Fibroblast of the conjunctiva (primary cell): ENCODE measurements at regions not wholly inside any gene's neighbourhood (a gene's known extent, or its start where the extent isn't known, plus 50 kb on each side); places are given as distances from the start of the nearest gene placed in this dataset.

ENCODE experiments used
- DNase-seq: peaks from one replicate; pipeline ENCODE4 v3.0.0-alpha.2; 2010; ENCODE audit warnings: low read depth

GRCh38 chr3:25000971-25001591 is 427.0 kb upstream of the RARB start:
- DNase-seq = no peak

- no peak for DNase-seq
Measured at GRCh38 chr3:25002052-25002451, 426.0 kb upstream of the RARB start.

DNA sequence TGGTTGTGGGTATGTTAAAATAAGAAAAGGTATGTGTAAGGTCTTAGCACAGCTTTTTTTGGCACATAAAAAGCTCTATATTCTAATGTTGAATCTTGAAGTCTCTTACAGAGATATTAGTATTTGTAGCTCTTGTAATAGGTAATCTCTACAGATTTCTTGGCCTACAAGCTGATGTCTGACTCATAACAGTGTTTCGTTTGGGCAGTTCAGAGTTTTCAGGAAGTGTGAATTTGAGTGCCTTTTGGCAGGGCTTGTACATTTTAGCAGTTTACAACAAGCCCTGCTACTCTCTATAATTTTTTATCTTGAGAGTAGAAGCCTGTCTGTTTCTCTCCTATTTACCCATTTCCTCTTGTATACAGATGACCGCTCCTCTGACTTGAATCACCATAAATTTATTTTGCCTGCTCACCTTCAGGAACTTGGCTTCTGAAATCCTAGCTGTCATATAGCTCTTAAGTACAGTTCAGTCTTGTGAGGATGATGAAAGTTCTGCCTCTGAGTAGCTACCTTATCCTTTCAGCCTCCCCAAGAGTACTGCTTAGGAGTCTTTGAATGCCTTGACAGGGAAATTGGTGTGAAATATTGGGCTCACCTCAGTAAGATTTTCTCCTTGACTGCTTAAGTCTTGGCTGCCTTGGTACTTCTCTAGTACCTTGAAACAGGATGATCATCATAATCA is 419.9 kb upstream of the RARB start:
- DNase-seq = peak; percentile 48

DNA sequence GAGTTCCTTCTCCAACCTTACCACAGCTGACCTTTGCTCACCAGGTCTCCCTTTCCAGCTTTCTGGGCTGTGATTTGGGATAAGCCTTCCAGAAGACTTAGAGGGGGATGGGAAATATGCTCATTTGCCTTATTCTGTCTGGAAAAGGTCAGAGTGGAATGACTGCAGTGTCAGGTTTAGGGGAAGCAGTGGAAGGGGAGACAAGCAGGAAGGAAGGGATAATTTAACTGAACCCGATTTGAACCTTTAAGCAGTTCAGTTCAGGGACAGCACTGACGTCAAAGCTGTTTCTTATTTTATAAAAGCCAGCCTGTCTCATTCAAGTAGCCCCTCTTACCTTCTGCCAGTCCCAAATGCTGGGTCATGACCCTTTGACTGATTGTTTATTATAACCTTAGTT is 418.4 kb upstream of the RARB start:
- DNase-seq = no peak

DNA sequence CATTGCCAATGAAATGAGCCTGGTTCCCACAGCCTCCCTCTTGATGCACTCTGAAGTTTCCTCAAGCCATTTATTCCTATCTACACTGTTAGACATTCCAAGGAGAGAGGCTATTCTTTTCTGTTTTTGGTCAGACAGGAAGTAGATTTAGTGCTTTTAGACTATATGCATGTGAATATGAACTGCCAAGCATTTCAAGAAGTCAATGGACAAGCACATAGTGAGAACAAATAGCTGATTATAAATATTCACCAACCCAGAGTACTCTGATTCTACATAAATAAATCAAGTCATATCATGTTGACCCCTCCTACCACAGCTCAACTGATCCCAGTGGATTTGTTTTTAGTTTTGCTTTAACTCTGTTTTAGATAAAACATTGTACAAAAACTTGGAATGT is 412.5 kb upstream of the RARB start:
- DNase-seq = no peak

DNA sequence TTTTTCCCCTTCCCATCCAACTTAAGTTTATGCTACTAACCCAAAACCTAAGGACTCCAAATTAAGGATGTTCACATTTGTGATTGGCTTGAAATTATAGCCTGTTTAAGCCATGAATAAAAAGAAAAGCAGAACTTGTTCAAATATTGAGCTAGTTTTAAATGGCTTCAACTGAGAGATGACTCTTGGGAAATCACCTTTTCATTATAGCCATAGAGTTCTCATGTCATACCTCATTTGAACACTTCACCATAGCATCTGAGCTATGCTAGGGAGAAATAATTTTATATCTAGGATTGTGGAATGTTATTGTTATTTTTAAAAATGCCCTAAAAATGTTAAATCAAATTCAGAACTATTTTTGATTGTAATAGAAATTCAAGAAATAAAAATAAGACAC is 409.2 kb upstream of the RARB start:
- no peak for DNase-seq

DNA sequence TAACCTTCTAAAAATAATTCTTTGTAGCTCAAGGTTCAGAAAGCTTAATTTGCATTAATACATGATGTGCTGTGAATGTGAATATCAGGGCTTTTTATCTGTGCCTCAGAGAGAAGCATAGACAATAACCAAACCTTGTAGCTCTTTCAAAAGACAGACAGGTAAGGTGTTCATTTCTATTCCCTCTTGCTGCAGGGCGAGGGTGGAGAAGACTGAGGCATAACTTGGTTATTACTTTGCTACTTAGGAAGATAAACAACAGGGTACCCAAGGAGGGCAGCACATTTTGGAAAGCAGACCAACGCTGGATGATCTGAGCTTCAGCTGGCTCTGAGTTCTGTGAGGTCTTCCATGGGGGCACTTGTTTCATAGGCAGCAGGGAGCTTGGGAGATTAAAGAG is 408.6 kb upstream of the RARB start:
- no peak for DNase-seq

DNA sequence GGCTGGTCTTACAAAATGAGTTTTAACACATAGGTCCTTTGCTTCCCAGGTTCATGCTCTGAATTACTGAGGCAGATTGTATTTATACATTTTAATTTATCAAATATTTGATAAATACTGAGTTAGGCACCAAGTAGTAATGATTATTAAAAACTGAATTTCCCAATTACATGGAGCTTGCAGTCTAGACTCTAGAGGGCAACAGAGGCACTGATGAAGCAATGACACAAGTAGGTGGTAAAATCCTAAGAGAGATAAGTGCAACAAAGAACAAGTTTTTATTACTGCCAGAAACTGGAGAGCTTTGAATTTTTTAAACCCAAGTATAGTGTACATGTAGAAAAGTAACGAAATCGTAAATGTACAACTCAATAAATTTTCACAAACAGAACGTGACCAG is 406.2 kb upstream of the RARB start:
- peak; percentile 55 for DNase-seq

DNA sequence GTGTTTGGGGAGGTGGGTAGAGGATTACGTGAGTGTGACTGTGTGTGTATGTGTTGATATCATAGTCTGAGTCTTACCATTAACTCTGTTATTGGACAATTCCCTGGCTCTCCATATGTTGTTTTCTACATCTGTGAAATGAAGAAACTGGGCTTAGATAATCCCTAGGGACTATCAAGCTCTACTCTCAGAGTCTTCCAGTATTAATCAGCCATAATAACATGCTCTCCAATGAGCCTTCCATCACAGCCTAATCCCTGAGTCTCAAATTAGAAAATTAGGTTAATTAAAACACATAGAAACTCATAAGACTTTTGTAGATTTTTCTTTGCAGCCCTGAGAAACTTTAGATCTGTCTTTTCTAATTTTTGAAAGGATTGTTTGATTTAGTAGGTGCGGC is 404.2 kb upstream of the RARB start:
- no peak for DNase-seq

GRCh38 chr3:25025236-25025635 is 402.8 kb upstream of the RARB start:
- no peak for DNase-seq

DNA sequence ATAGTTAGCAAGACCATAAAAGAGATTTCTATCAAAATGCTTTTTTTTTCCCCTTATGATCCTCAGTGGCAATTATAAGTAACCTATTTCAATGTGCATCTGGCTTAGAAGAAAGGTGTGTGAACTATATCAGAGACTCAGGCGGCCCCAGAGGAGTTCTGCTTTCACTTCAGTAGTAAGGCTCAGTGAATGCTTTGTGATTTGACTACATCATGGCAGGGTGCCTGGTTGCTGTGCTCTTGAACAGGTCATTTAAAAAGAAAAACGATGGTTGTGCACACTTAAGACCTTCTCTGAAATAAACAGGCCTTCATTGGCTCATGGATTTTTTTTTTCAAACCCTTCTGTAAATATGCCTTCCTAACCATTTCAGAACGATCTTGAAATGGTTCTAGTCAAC is 400.4 kb upstream of the RARB start:
- DNase-seq = no peak

GRCh38 chr3:25029820-25030219 is 398.2 kb upstream of the RARB start:
- no peak for DNase-seq

GRCh38 chr3:25032344-25032743 is 395.7 kb upstream of the RARB start:
- DNase-seq = no peak

DNA sequence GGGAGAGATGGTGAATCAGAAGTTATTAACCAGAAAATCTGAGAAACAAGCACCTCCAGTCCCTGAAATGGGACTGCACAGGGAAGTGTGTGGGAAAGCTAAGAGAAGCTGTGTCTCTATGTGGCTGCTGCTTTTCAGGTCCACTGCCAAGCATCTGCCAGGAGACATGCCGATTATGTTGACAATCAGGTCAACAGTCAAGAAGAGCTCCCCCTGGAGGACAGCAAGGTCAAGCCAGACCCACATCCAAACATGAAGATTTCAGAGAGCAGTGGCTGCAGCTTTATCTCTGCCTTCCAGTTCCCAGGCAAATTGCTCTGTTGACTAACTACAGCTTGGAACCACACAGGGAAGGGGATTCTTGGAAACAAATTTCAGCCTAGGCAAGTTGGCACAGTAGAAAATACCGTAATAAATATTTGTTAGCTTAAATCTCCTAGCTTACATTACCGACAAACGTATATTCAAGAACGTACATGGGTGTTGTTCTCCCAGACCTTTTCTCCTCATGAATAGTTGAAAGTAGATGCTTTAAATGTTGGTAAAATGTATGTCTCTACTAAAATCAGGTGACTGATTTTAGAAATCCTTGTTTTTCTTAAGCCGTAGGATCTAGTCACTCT is 394.5 kb upstream of the RARB start:
- DNase-seq = peak; percentile 8

- peak; percentile 64 for DNase-seq
Measured at GRCh38 chr3:25035526-25035925, 392.5 kb upstream of the RARB start.

DNA sequence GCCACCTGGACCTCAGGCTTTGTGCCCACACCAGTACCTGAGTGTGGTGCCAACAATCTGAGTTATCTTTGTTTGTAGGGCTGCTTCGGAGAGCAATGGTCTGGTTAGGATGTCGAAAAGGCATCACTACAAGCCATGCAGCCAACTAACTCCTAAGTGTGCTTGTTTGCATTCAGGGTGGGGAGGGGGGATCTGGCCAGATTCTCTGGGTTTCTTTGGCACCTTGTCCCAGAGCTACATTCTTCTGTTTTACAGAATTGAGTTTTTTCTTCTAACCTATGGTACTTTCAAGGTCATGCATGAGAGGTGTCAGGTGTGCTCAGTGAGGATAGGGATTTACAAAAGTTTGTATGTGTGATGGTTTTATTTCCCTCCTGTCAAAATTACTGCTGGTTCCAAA is 391.4 kb upstream of the RARB start:
- DNase-seq = no peak

DNA sequence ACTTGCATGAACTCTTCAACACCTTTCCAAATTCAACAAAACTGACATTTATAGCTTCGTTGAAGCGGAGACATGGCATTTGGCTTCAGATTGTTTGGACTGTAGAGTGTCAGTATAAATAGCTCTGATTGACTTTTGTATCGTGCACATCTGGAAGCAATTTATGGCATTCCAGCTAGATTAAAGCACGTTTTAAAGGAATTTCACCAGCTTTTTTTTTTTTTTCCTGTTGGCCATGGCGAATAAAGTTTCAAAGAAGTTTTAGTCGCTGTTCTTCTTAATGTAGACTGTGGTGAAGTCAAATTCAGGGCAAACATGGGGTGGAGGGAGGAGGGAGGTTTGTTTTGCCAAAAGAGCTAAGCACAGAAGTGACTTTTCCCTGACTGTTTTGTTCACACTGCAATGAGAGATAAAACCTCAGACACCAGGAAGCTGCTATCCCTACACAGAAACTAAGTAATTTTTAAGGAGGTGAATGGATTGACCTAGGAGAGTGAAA is 391.0 kb upstream of the RARB start:
- DNase-seq = peak; percentile 56

- no peak for DNase-seq
Measured at GRCh38 chr3:25038271-25038670, 389.8 kb upstream of the RARB start.

GRCh38 chr3:25038922-25039321 is 389.1 kb upstream of the RARB start:
- peak; percentile 9 for DNase-seq

DNA sequence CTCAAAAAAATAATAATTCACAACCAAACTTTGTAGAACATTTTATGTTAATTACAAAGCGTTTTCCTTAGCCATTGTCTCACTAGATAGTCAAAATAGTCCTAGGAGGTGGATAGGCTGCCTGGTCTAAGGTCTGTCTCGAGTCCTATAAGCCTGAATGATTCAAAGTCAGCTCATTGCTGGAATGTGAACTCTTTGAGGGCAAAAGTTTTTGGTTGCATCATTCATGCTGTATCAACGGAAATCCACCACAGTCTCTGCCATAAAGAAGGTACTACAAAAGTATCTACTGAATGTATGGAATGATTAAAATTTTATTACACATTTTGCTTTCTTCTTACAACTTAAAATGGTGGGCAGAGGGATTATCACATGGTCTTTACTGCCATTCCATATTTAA is 387.3 kb upstream of the RARB start:
- peak; percentile 27 for DNase-seq

DNA sequence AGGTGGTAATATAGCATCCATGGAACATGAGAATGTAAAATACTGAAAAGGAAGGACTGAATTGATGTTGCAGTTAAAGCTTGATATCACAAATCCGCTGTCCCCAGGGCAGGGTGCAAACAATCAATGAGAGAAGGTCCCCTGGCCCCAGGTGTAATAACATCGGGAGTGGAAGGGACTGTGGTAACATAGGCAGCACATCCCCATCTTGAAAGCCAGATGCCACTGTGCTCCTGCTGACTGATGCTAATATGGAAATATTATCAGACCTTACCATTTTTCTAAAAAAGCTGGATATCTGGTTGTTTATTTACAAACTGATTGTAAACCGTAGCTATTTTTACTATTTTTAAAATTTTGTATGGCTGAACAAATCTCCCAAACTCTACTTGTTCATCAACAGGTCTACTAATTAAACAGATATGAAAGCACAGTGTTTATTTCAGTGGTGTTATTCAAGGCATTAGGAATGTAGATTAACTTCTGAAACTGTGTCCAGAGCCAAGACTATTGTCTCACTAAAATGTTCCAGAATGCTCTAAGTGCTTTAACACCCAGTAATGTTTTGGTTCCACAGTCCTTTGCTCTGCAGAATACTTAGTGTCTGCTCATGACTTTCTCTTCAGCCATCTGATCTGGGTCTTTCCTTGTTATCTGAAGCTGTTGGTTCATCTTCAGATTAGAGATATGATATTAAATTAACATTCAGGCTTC is 386.0 kb upstream of the RARB start:
- DNase-seq = no peak

- no peak for DNase-seq
Measured at GRCh38 chr3:25043177-25043576, 384.9 kb upstream of the RARB start.

GRCh38 chr3:25043749-25044148 is 384.3 kb upstream of the RARB start:
- DNase-seq = no peak
